GM23338 (cell line): ENCODE measurements at regions not wholly inside any gene's neighbourhood (a gene's known extent, or its start where the extent isn't known, plus 50 kb on each side); places are given as distances from the start of the nearest gene placed in this dataset. TPM values are rescaled to one million over a fixed set of nuclear protein-coding genes. Genes with fewer than 3 reads are reported as not detected.

ENCODE experiments used
- ETS1 ChIP-seq: IDR thresholded peaks from 2 replicates; pipeline ENCODE4 v1.6.1; 2016; ENCODE audit warnings: antibody characterized with exemption
- EZH2phosphoT487 ChIP-seq: fragments of 200-600 bp; sonication (generic); IDR thresholded peaks from one replicate; pipeline ENCODE4 v1.8.1; 2018; ENCODE audit warnings: antibody characterized with exemption; ENCODE audit not compliant: unreplicated experiment
- POLR2AphosphoS5 ChIP-seq: IDR thresholded peaks from 2 replicates; pipeline ENCODE4 v1.6.1; 2016; ENCODE audit warnings: antibody characterized with exemption, low read depth
- ZNF114 ChIP-seq: fragments of 250-450 bp; sonication (Bioruptor Pico); IDR thresholded peaks from 2 replicates; pipeline ENCODE4 v1.5.0; 2020; ENCODE audit warnings: mild to moderate bottlenecking, moderate library complexity
- ZNF331 ChIP-seq: fragments of 250-450 bp; sonication (Bioruptor Pico); IDR thresholded peaks from 2 replicates; pipeline ENCODE4 v1.5.0; 2020; ENCODE audit warnings: low read depth, mild to moderate bottlenecking, moderate library complexity
- ZNF462 ChIP-seq: fragments of 250-450 bp; sonication (Bioruptor Pico); IDR thresholded peaks from 2 replicates; pipeline ENCODE4 v1.5.0; 2020; ENCODE audit warnings: mild to moderate bottlenecking, moderate library complexity
- small RNA-seq: library from RNA; depleted of rRNA; stranded (forward); fragments of <200 nt; gene quantifications from one replicate; pipeline ENCODE3, GENCODE V24; 2014; ENCODE audit warnings: low replicate concordance

GRCh38 chr1:93028542-93028941 is 50.5 kb upstream of the MTF2 start (continued):
- TF ChIP-seq ZNF462 (CRISPR knock-in tag) (no peak), ZNF114 (no peak), POLR2AphosphoS5 (no peak), ZNF331 (no peak), ETS1 (no peak), EZH2phosphoT487 (no peak)

Small RNAs in the stretch of these regions (small RNA-seq; reads per million reads assigned to genes)
- not detected for gene RF00019
- gene RN7SKP123, result not detected
